Left cardiac atrium (tissue), 4 donors: ENCODE measurements at regions not wholly inside any gene's neighbourhood (a gene's known extent, or its start where the extent isn't known, plus 50 kb on each side); places are given as distances from the start of the nearest gene placed in this dataset.
"Not testable (repeated sequence)": the region's sequence is repeated elsewhere in the genome, so short reads cannot be mapped to it uniquely, and the experiment has no call there.

Source experiments
- ATAC-seq, 2 donors: fragments of 200-7000 bp; cut with Tn5 transposase; one replicate each; pipeline ENCODE4 v1.9.1; 2020; ENCODE audit warnings: mild to moderate bottlenecking in 2 of 2, moderate library complexity in 2 of 2
- DNase-seq: peaks from one replicate; pipeline ENCODE4 v3.0.0-alpha.2; 2020
- intact Hi-C, 2 donors: fragments of 100-400 bp; cut with DNase I; formaldehyde crosslinking; loops; one replicate each; pipeline versions ENCODE4 v1.14.1 to v1.15.1; 2022 to 2023
- donor health status: DM: no; HTN: yes; CAD: no.
- donor health status: DM: no; HTN: yes; CAD: no; lungs with severe emphysema.
- donor health status: DM: yes; HTN: yes; CAD: no.
- donor health status: Dilated cardiomyopathy.

- no peak for DNase-seq
- intact Hi-C loops: no loop called here
- ATAC-seq: no peak
Observed at GRCh38 chr3:28130836-28131235, 110.6 kb upstream of the CMC1 start.

- intact Hi-C loops: no loop called here
- ATAC-seq (no peak), DNase-seq (no peak)
Observed at GRCh38 chr3:28132941-28133340, 108.5 kb upstream of the CMC1 start.

GRCh38 chr3:28134198-28134597 is 107.2 kb upstream of the CMC1 start:
- intact Hi-C loops: no loop called here
- ATAC-seq: no peak
- DNase-seq: no peak

- DNase-seq: no peak
- intact Hi-C loops: no loop called here
- no peak for ATAC-seq
Observed at GRCh38 chr3:28134792-28135375, 106.5 kb upstream of the CMC1 start.

- ATAC-seq: no peak
- no peak for DNase-seq
- intact Hi-C loops: no loop called here
Observed at GRCh38 chr3:28136607-28137216, 104.7 kb upstream of the CMC1 start.

- ATAC-seq: no peak
- no peak for DNase-seq
- intact Hi-C loops: no loop called here
Observed at GRCh38 chr3:28138043-28138610, 103.3 kb upstream of the CMC1 start.

- intact Hi-C loops: no loop called here
- DNase-seq (peak; percentile 66), ATAC-seq (peak; percentile 84 to 90)
Observed at GRCh38 chr3:28139288-28139687, 102.1 kb upstream of the CMC1 start.

- intact Hi-C loops: no loop called here
- DNase-seq: no peak
- ATAC-seq: peak; percentile 7 to 65
Observed at GRCh38 chr3:28139967-28140634, 101.3 kb upstream of the CMC1 start.

- DNase-seq: no peak
- ATAC-seq: no peak
- intact Hi-C loops: no loop called here
Observed at GRCh38 chr3:28140664-28141063, 100.8 kb upstream of the CMC1 start.

- intact Hi-C loops: no loop called here
Observed at GRCh38 chr3:28149960-28150359, 91.5 kb upstream of the CMC1 start.

GRCh38 chr3:28150465-28151206 is 90.8 kb upstream of the CMC1 start:
- DNase-seq (no peak), ATAC-seq (peak; percentile 88 to 90)
- intact Hi-C loops: no loop called here

More at GRCh38 chr3:28149960-28150359, 91.5 kb upstream of the CMC1 start:
- DNase-seq (no peak), ATAC-seq (no peak)

GRCh38 chr3:28151207-28151550 is 90.2 kb upstream of the CMC1 start:
- intact Hi-C loops: no loop called here
- ATAC-seq (peak; percentile 23 to 54), DNase-seq (no peak)

GRCh38 chr3:28151608-28152228 is 89.7 kb upstream of the CMC1 start:
- DNase-seq: no peak
- intact Hi-C loops: no loop called here
- peak in 1 of 2 donors; percentile 56 for ATAC-seq

GRCh38 chr3:28155631-28156030 is 85.8 kb upstream of the CMC1 start:
- ATAC-seq (no peak), DNase-seq (no peak)
- intact Hi-C loops: no loop called here

- DNase-seq, ATAC-seq, intact Hi-C loops: not testable (repeated sequence)
Observed at GRCh38 chr3:28156599-28156998, 84.8 kb upstream of the CMC1 start.

GRCh38 chr3:28171962-28172361 is 69.5 kb upstream of the CMC1 start:
- no peak for ATAC-seq
- no peak for DNase-seq
- intact Hi-C loops: no loop called here

- DNase-seq (no peak), ATAC-seq (no peak)
- intact Hi-C loops: no loop called here
Observed at GRCh38 chr3:28172748-28173147, 68.7 kb upstream of the CMC1 start.

- ATAC-seq (peak in 1 of 2 donors; percentile 16), DNase-seq (no peak)
- intact Hi-C loops: no loop called here
Observed at GRCh38 chr3:28173836-28174235, 67.6 kb upstream of the CMC1 start.

GRCh38 chr3:28186748-28187147 is 54.7 kb upstream of the CMC1 start:
- no peak for ATAC-seq
- intact Hi-C loops: no loop called here
- no peak for DNase-seq
